Skeletal muscle tissue (tissue), 3 donors: ENCODE measurements at regions not wholly inside any gene's neighbourhood (a gene's known extent, or its start where the extent isn't known, plus 50 kb on each side); places are given as distances from the start of the nearest gene placed in this dataset.

Experiments used
- H3K27ac ChIP-seq: one replicate; pipeline ENCODE4 v1.7.0; 2013; ENCODE audit warnings: mild to moderate bottlenecking, low read depth, low read length, inconsistent platforms
- H3K27me3 ChIP-seq, 3 donors: one replicate each; pipeline ENCODE4 v1.7.0; 2013; ENCODE audit warnings: low read length in 3 of 3; ENCODE audit not compliant: control insufficient read depth in 3 of 3, insufficient read depth in 3 of 3
- H3K36me3 ChIP-seq, 3 donors: one replicate each; pipeline ENCODE4 v1.7.0; 2013; ENCODE audit warnings: low read length in 3 of 3; ENCODE audit not compliant: control insufficient read depth in 3 of 3, insufficient read depth in 3 of 3
- H3K4me1 ChIP-seq, 3 donors: one replicate each; pipeline ENCODE4 v1.7.0; 2013; ENCODE audit warnings: low read length in 3 of 3, mild to moderate bottlenecking in 3 of 3; ENCODE audit not compliant: control insufficient read depth in 3 of 3, insufficient read depth in 3 of 3
- H3K4me3 ChIP-seq, 3 donors: one replicate each; pipeline ENCODE4 v1.7.0; 2013; ENCODE audit warnings: low read length in 3 of 3
- H3K9ac ChIP-seq, 3 donors: one replicate each; pipeline ENCODE4 v1.7.0; 2013; ENCODE audit warnings: low read length in 3 of 3, mild to moderate bottlenecking in 3 of 3, moderate library complexity in 2 of 3, low read depth in 1 of 3
- H3K9me3 ChIP-seq, 3 donors: one replicate each; pipeline ENCODE4 v1.7.0; 2013; ENCODE audit warnings: low read length in 3 of 3; ENCODE audit not compliant: control insufficient read depth in 3 of 3
- donor health status: Osteomylitis.

GRCh38 chr14:104250175-104250574 is 111.8 kb downstream of the KIF26A start:
- H3K36me3 ChIP-seq, result no peaks in the 10 kb centered on the region
- no peaks in the 10 kb centered on the region for H3K4me1 ChIP-seq
- no peak overlapping the region for H3K9ac ChIP-seq
- H3K27ac ChIP-seq, result no peak overlapping the region
- H3K9me3 ChIP-seq, result peaks cover 4 to 12% (median 6%) of the 10 kb centered on the region in 3 donors
- H3K4me3 ChIP-seq, result no peak overlapping the region
- H3K27me3 ChIP-seq, result peaks cover 8 to 27% (median 14%) of the 10 kb centered on the region in 3 donors

- no peaks in the 10 kb centered on the region for H3K4me1 ChIP-seq
- H3K4me3 ChIP-seq, result no peak overlapping the region
- H3K27me3 ChIP-seq, result peaks cover 11 to 25% (median 19%) of the 10 kb centered on the region in 3 donors
- H3K9me3 ChIP-seq, result no peaks in the 10 kb centered on the region
- no peak overlapping the region for H3K27ac ChIP-seq
- no peak overlapping the region for H3K9ac ChIP-seq
- H3K36me3 ChIP-seq, result no peaks in the 10 kb centered on the region
These were observed 114.1 kb downstream of the KIF26A start for GRCh38 chr14:104252256-104253215.

DNA sequence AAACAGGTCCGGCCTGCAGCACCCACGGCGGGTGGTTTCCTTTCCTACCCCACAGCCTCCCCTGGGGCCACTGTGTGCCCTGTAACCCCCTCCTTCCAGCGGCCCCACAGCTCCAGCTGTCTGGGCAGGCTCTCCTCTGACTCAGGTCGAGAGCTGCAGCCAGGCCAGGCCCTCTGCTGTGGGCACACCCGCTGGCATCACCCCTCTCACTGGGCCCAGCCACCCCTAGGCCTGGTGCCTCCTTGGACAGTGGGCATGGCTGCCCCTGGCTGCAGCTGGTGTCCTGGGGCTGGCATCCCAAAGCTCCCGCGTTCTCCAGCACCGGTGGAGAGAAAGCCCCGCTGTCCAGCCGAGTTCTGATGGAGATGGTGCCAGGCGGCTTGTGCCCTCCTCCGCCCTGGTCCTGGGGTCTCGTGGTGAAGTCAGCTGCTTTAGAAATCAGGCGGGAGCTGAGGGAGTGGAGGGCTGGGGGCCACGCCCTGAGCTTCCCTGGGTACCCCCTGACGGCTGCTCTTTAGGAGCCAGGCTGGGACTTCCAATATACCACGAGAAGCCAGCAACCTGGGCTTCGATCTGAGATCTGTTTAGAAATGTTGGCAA is 114.9 kb downstream of the KIF26A start:
- H3K27me3 ChIP-seq, result peaks cover 11 to 25% (median 19%) of the 10 kb centered on the region in 3 donors
- no peaks in the 10 kb centered on the region for H3K4me1 ChIP-seq
- H3K9me3 ChIP-seq, result no peaks in the 10 kb centered on the region
- no peak overlapping the region for H3K4me3 ChIP-seq
- H3K27ac ChIP-seq, result no peak overlapping the region
- no peaks in the 10 kb centered on the region for H3K36me3 ChIP-seq
- H3K9ac ChIP-seq, result no peak overlapping the region

DNA sequence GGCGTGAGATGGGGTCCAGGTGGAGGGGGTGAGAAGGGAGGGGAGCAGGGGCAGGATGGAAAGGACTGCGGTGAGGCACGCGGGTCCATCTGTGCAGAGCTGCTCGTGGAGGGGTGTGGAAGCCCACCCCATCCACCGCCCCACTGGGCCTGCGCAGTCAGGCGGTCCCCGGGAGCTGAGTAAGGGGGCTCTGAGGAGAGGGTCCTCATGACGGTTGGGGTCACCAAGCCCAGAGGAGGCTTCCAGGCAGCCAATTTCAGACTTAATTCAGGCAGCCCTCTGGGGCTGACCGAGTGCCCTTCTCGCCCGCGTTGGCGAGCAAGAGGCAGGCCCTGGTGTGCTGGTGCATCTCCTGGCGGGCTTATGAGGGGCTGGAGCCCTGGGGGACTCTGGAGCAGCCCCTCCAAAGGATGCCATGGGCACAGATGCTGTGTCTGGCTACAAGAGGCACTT is 115.5 kb downstream of the KIF26A start:
- H3K9ac ChIP-seq, result no peak overlapping the region
- no peak overlapping the region for H3K27ac ChIP-seq
- no peak overlapping the region for H3K4me3 ChIP-seq
- H3K27me3 ChIP-seq, result peaks cover 11 to 25% (median 19%) of the 10 kb centered on the region in 3 donors
- no peaks in the 10 kb centered on the region for H3K36me3 ChIP-seq
- H3K9me3 ChIP-seq, result no peaks in the 10 kb centered on the region
- no peaks in the 10 kb centered on the region for H3K4me1 ChIP-seq

DNA sequence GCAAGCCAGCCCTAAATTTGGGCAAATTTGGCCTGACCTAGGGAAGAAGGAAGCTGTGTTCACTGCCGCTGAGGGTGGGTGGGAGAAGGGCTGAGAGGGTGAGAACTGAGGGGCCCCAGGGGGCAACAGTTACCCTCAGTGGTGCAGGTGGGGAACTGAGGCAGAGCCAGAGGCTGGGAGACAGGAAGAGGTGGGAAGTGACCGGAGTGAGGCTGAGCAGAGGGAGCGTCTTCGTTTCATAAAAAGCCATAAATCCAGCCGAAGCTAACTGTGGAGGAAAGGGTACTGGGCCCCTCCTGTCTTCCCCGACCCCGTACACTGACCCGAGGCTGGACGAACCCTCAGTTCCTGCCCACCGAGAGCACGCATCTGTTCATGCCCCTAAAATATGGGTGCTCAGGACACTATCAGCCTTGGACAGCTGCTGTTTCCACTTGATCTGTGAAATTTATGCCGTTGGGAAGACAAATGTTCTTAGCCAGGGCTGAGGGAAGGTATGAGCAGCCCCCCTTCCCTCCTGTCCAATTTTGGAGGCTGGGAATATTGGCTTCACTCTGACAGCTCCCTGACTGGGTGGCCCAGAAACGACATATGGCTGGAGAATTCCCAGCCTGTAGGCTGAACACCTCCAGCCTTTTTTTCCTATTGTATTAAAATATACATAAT is 116.5 kb downstream of the KIF26A start:
- Histone ChIP-seq H3K36me3 (no peaks in the 10 kb centered on the region), H3K27me3 (peaks cover 11 to 25% (median 19%) of the 10 kb centered on the region in 3 donors), H3K4me1 (no peaks in the 10 kb centered on the region), H3K4me3 (no peak overlapping the region), H3K9me3 (no peaks in the 10 kb centered on the region), H3K9ac (no peak overlapping the region), H3K27ac (no peak overlapping the region)

GRCh38 chr14:104256025-104256424 is 117.6 kb downstream of the KIF26A start:
- Histone ChIP-seq H3K36me3 (no peaks in the 10 kb centered on the region), H3K9ac (no peak overlapping the region), H3K27ac (no peak overlapping the region), H3K27me3 (peaks cover 11 to 25% (median 19%) of the 10 kb centered on the region in 3 donors), H3K4me3 (no peak overlapping the region), H3K4me1 (no peaks in the 10 kb centered on the region), H3K9me3 (no peaks in the 10 kb centered on the region)

GRCh38 chr14:104262515-104263514 is 124.4 kb downstream of the KIF26A start:
- Histone ChIP-seq H3K36me3 (no peaks in the 10 kb centered on the region), H3K4me3 (no peak overlapping the region), H3K27me3 (peaks cover 0 to 9% (median 5%) of the 10 kb centered on the region in 3 donors), H3K9ac (no peak overlapping the region), H3K9me3 (peaks cover 0 to 2% (median 0%) of the 10 kb centered on the region in 3 donors), H3K4me1 (no peaks in the 10 kb centered on the region), H3K27ac (no peak overlapping the region)

DNA sequence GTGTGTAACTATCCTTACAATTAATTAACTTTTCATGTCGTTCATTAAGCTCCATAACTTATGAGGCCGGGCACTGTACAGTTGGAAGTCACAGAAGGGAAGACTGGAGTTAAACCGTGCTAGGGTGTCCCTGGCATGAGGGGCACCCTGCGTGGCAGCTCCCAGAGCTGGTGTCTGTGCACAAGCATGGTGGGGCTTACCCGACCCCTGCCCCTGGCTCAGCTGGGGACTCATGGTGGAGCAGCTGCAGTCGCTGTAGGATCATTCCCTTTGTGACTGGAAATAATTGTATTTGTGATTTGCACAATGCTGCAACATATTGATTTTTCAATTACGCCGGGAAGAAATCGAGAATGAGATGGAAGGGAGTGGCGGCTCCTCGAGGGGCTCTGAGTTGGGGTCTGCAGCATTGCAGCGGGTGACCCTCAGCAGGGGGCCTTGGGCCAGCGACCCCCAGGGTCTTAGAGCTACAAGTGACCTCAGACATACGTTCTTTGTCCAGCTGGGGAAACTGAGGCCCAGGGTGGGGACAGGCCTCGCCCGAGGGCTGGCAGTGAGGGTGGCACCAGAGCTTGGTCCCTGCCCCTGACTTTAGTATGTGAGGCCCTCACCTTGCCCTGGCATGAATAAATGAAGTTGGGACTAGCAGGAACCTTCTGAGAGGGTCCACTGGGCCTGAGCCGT is 125.4 kb downstream of the KIF26A start:
- Histone ChIP-seq H3K36me3 (no peaks in the 10 kb centered on the region), H3K4me3 (no peak overlapping the region), H3K4me1 (no peaks in the 10 kb centered on the region), H3K27ac (no peak overlapping the region), H3K9ac (no peak overlapping the region), H3K9me3 (peaks cover 0 to 2% (median 0%) of the 10 kb centered on the region in 3 donors), H3K27me3 (peaks cover 0 to 9% (median 5%) of the 10 kb centered on the region in 3 donors)
